Chondrocyte (in vitro differentiated cells): ENCODE measurements at regions not wholly inside any gene's neighbourhood (a gene's known extent, or its start where the extent isn't known, plus 50 kb on each side); places are given as distances from the start of the nearest gene placed in this dataset.

Experiments
- DNase-seq: peaks from one replicate; pipeline ENCODE4 v3.0.0; 2021; ENCODE audit warnings: mixed read lengths, low spot score
- H3K27ac Mint-ChIP-seq: one replicate; pipeline ENCODE4 v1.8.0; 2021; ENCODE audit warnings: mild to moderate bottlenecking, moderate library complexity, mixed read lengths; ENCODE audit not compliant: unreplicated experiment
- H3K27me3 Mint-ChIP-seq: 2 replicates; pipeline ENCODE4 v1.8.0; 2021; ENCODE audit warnings: low read depth, mixed read lengths
- H3K36me3 Mint-ChIP-seq: 2 replicates; pipeline ENCODE4 v1.8.0; 2021; ENCODE audit warnings: low read depth, mixed read lengths
- H3K4me1 Mint-ChIP-seq: 2 replicates; pipeline ENCODE4 v1.8.0; 2021; ENCODE audit warnings: low read depth, mild to moderate bottlenecking, mixed read lengths
- H3K4me3 Mint-ChIP-seq: one replicate; pipeline ENCODE4 v1.8.0; 2021; ENCODE audit warnings: mild to moderate bottlenecking, moderate library complexity, mixed read lengths; ENCODE audit not compliant: unreplicated experiment
- H3K9me3 Mint-ChIP-seq: 2 replicates; pipeline ENCODE4 v1.8.0; 2021; ENCODE audit warnings: low read depth, mixed read lengths
- CTCF ChIP-seq: fragments of 200-600 bp; sonication (generic); IDR thresholded peaks from 2 replicates; pipeline ENCODE4 v1.5.0; 2021; ENCODE audit warnings: antibody characterized with exemption, mild to moderate bottlenecking, moderate library complexity

- H3K27ac Mint-ChIP-seq: no peak overlapping the region
- peaks cover 14% of the 10 kb centered on the region for H3K4me1 Mint-ChIP-seq
- H3K27me3 Mint-ChIP-seq: no peaks in the 10 kb centered on the region
- no peaks in the 10 kb centered on the region for H3K36me3 Mint-ChIP-seq
- H3K4me3 Mint-ChIP-seq: no peak overlapping the region
- no peak for TF ChIP-seq CTCF
- DNase-seq: no peak
- no peaks in the 10 kb centered on the region for H3K9me3 Mint-ChIP-seq
Observed at GRCh38 chr18:34115409-34116081, 109.2 kb downstream of the NOL4 start.

GRCh38 chr18:34114996-34115395 is 109.7 kb downstream of the NOL4 start:
- no peaks in the 10 kb centered on the region for H3K9me3 Mint-ChIP-seq
- no peak overlapping the region for H3K4me3 Mint-ChIP-seq
- no peak overlapping the region for H3K27ac Mint-ChIP-seq
- peaks cover 8% of the 10 kb centered on the region for H3K4me1 Mint-ChIP-seq
- no peak for DNase-seq
- TF ChIP-seq CTCF: no peak
- no peaks in the 10 kb centered on the region for H3K27me3 Mint-ChIP-seq
- H3K36me3 Mint-ChIP-seq: no peaks in the 10 kb centered on the region

- no peak for DNase-seq
- TF ChIP-seq CTCF: no peak
- Mint-ChIP-seq H3K27ac (no peak overlapping the region), H3K36me3 (peaks cover 1% of the 10 kb centered on the region), H3K4me3 (no peak overlapping the region), H3K27me3 (no peaks in the 10 kb centered on the region), H3K9me3 (peaks cover 16% of the 10 kb centered on the region), H3K4me1 (no peaks in the 10 kb centered on the region)
Observed at GRCh38 chr18:34108206-34108605, 116.5 kb downstream of the NOL4 start.

- H3K9me3 Mint-ChIP-seq: no peaks in the 10 kb centered on the region
- H3K4me1 Mint-ChIP-seq: peaks cover under 1% of the 10 kb centered on the region
- no peak overlapping the region for H3K4me3 Mint-ChIP-seq
- H3K27me3 Mint-ChIP-seq: no peaks in the 10 kb centered on the region
- no peak for DNase-seq
- TF ChIP-seq CTCF: no peak
- no peak overlapping the region for H3K27ac Mint-ChIP-seq
- H3K36me3 Mint-ChIP-seq: no peaks in the 10 kb centered on the region
Observed at GRCh38 chr18:34098109-34098508, 126.6 kb downstream of the NOL4 start.

- DNase-seq: no peak
- no peak for TF ChIP-seq CTCF
- Mint-ChIP-seq H3K4me1 (peaks cover 8% of the 10 kb centered on the region), H3K36me3 (no peaks in the 10 kb centered on the region), H3K4me3 (no peak overlapping the region), H3K27me3 (no peaks in the 10 kb centered on the region), H3K9me3 (no peaks in the 10 kb centered on the region), H3K27ac (no peak overlapping the region)
Observed at GRCh38 chr18:34097312-34097711, 127.4 kb downstream of the NOL4 start.
